Caco-2 (cell line): ENCODE measurements at regions not wholly inside any gene's neighbourhood (a gene's known extent, or its start where the extent isn't known, plus 50 kb on each side); places are given as distances from the start of the nearest gene placed in this dataset.

Experiments
- BruUV-seq: library from RNA; stranded (reverse); fragments of 400-500 nt; replicated peaks from 2 replicates; lab custom pipeline; 2021; lab: Mats Ljungman, UMichigan
- CTCF ChIA-PET: fragments of 300-600 bp; sonication (Branson Sonifier 250); formaldehyde crosslinking; loops from one replicate; lab custom pipeline; 2022; ENCODE audit warnings: antibody characterized with exemption; lab: Charles Lee
- POLR2A ChIA-PET: fragments of 300-600 bp; sonication (Branson Sonifier 250); formaldehyde crosslinking; loops from one replicate; lab custom pipeline; 2022; ENCODE audit warnings: antibody characterized with exemption; lab: Charles Lee
- DNase-seq, 2 experiments: peaks; one replicate each; pipeline versions ENCODE4 v3.0.0 to v3.0.0-alpha.2; 2020 to 2022
- H3K27me3 ChIP-seq: replicated peaks from 2 replicates; pipeline ENCODE4 v1.6.0; 2011; ENCODE audit warnings: low read length; ENCODE audit not compliant: control insufficient read depth, insufficient read depth
- H3K36me3 ChIP-seq: 2 replicates; pipeline ENCODE4 v1.5.1; 2011; ENCODE audit warnings: low read length; ENCODE audit not compliant: control insufficient read depth, insufficient read depth
- H3K4me1 ChIP-seq: fragments of 250-450 bp; sonication (Bioruptor Pico); 2 replicates; pipeline ENCODE4 v1.5.1; 2020; ENCODE audit warnings: mild to moderate bottlenecking
- H3K4me3 ChIP-seq: 2 replicates; pipeline ENCODE4 v1.5.1; 2011; ENCODE audit warnings: low read depth, mild to moderate bottlenecking, control low read depth, low read length
- H3K9me3 ChIP-seq: fragments of 250-450 bp; sonication (Bioruptor Pico); 2 replicates; pipeline ENCODE4 v1.5.1; 2020; ENCODE audit warnings: mild to moderate bottlenecking, moderate library complexity
- H3K27ac Mint-ChIP-seq: one replicate; pipeline ENCODE4 v1.8.0; 2022; ENCODE audit warnings: mixed read lengths; ENCODE audit not compliant: unreplicated experiment
- H3K27me3 Mint-ChIP-seq: one replicate; pipeline ENCODE4 v1.8.0; 2022; ENCODE audit warnings: mixed read lengths; ENCODE audit not compliant: insufficient read depth, unreplicated experiment
- H3K36me3 Mint-ChIP-seq: one replicate; pipeline ENCODE4 v1.8.0; 2022; ENCODE audit warnings: mild to moderate bottlenecking, mixed read lengths; ENCODE audit not compliant: insufficient read depth, unreplicated experiment
- H3K4me1 Mint-ChIP-seq: one replicate; pipeline ENCODE4 v1.8.0; 2022; ENCODE audit warnings: low read depth, mixed read lengths; ENCODE audit not compliant: unreplicated experiment
- H3K4me3 Mint-ChIP-seq: one replicate; pipeline ENCODE4 v1.8.0; 2022; ENCODE audit warnings: mild to moderate bottlenecking, moderate library complexity, mixed read lengths; ENCODE audit not compliant: unreplicated experiment
- H3K9me3 Mint-ChIP-seq: one replicate; pipeline ENCODE4 v1.8.0; 2022; ENCODE audit warnings: mixed read lengths; ENCODE audit not compliant: unreplicated experiment
- intact Hi-C: fragments of 100-400 bp; cut with micrococcal nuclease; formaldehyde crosslinking; loops from one replicate; pipeline ENCODE4 v1.10.0; 2022; ENCODE audit not compliant: unreplicated experiment
- TF ChIP-seq, protein P1 (sequence below), 2 experiments: fragments of 200-600 bp in 1 of 2; IDR thresholded peaks; 1 replicate in 1 of 2; 2 replicates in 1 of 2; pipeline versions ENCODE4 v1.5.1 to v1.8.0; 2011 to 2022; ENCODE audit warnings: antibody characterized with exemption in 1 of 2, control low read depth in 1 of 2, inconsistent platforms in 1 of 2, low read depth in 1 of 2, low read length in 1 of 2, mild to moderate bottlenecking in 1 of 2, moderate library complexity in 1 of 2; ENCODE audit not compliant: insufficient read depth in 1 of 2, severe bottlenecking in 1 of 2, unreplicated experiment in 1 of 2

DNA sequence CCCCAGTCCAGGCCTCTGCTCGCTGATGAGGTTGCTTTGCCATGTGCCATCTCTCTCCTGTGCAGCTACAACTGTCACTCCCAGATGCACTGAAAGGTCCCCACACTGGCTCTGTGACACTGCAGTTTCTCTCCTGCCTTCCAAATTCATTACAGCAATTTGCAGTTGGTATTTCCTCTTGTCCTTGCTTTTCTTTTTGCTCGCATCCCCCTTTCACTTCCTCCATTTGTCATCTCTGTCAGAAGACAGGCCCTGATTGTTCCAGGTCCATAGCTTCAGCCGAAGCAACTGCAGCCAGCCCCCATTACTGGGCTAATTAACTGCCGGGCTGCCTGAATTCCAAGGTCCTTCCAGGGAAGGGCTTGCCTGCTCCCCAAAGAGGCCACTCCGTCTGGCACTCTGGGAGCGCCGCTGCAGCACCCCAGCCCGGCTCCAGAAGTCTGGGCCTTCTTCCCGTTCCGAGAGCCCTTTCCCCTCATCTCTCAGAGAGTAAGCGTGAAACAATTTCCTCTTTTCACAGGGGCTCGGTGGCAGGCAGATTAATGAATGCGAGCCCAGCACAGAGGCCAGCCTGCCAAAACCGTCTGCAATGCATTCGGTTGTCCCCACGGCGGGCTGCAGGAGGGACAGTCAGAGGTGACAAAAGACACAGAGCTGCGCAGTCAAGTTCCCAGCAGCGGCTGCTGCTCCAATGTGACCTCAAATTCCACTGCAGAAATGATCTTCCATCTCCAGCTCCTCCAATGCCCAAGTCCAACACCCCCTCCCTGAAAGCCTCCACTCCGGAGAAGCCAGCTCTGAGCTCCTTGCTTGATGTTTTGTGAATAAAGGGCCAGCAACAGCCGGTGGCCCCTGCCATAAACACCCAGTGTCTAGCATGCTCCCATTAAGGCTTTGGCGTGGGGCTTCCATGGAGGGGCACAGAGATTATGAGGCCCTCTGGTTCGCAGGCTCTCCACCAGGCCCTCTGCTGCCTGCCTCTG is 279.4 kb upstream of the HABP2 start:
- intact Hi-C loops: no loop called here
- H3K27me3 Mint-ChIP-seq: peaks cover 5% of the 10 kb centered on the region
- H3K4me3 Mint-ChIP-seq: no peak overlapping the region
- H3K36me3 Mint-ChIP-seq: no peaks in the 10 kb centered on the region
- H3K27ac Mint-ChIP-seq: no peak overlapping the region
- BruUV-seq: no TSS peak
- no peaks in the 10 kb centered on the region for H3K4me1 ChIP-seq
- no peaks in the 10 kb centered on the region for H3K27me3 ChIP-seq
- H3K9me3 ChIP-seq: peaks cover 8% of the 10 kb centered on the region
- ChIA-PET POLR2A (no interaction called here), CTCF (interaction anchor here (0.5 kb wide), 1 partner anchor 894 kb away, joined by 3 read pairs; no protein-coding TSS in a partner anchor)
- TF ChIP-seq, protein P1, sequence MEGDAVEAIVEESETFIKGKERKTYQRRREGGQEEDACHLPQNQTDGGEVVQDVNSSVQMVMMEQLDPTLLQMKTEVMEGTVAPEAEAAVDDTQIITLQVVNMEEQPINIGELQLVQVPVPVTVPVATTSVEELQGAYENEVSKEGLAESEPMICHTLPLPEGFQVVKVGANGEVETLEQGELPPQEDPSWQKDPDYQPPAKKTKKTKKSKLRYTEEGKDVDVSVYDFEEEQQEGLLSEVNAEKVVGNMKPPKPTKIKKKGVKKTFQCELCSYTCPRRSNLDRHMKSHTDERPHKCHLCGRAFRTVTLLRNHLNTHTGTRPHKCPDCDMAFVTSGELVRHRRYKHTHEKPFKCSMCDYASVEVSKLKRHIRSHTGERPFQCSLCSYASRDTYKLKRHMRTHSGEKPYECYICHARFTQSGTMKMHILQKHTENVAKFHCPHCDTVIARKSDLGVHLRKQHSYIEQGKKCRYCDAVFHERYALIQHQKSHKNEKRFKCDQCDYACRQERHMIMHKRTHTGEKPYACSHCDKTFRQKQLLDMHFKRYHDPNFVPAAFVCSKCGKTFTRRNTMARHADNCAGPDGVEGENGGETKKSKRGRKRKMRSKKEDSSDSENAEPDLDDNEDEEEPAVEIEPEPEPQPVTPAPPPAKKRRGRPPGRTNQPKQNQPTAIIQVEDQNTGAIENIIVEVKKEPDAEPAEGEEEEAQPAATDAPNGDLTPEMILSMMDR (IDR thresholded peaks at IDR 0.05; ENCODE audit: insufficient read depth in 1 of 2, low read depth in 1 of 2, low read length in 1 of 2, severe bottlenecking in 1 of 2, unreplicated experiment in 1 of 2): no peak
- H3K36me3 ChIP-seq: no peaks in the 10 kb centered on the region
- H3K4me3 ChIP-seq: no peak overlapping the region
- no peaks in the 10 kb centered on the region for H3K4me1 Mint-ChIP-seq
- DNase-seq: no peak
- peaks cover 10% of the 10 kb centered on the region for H3K9me3 Mint-ChIP-seq

DNA sequence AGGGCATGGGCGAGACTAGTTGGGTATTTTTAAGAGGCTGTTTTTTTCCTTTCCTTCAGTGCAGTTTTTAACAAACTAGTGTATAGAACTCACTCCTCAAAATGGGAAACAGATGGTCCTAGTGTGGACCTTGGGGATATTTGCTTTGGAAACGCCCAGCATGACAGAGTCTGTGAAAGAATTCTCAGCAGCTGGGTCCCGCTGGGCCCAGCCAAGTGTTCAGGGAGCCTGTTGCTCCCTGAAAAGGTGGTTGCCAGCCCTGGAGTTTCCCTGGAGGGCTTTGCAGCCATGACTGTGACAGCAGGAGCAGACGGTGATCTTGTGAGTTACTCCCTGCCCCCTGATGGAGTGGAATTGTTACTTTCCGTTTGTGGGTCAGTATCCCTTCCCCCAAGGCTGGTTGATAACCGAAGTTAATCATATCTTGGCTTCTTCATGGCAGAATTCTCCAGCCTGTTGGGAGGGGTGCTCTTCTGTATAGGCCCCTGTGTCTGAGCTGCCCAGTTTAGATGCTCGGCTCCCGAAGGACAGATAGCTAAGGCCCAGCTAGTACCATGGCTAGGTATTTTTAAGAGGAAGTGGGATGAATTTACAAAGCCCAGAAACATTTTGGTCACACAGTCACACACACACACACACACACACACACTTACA is 278.6 kb upstream of the HABP2 start:
- peaks cover 10% of the 10 kb centered on the region for H3K9me3 Mint-ChIP-seq
- TF ChIP-seq, protein P1 (IDR thresholded peaks at IDR 0.05; ENCODE audit: insufficient read depth in 1 of 2, low read depth in 1 of 2, low read length in 1 of 2, severe bottlenecking in 1 of 2, unreplicated experiment in 1 of 2): no peak
- H3K4me1 ChIP-seq: no peaks in the 10 kb centered on the region
- H3K27ac Mint-ChIP-seq: no peak overlapping the region
- H3K4me1 Mint-ChIP-seq: no peaks in the 10 kb centered on the region
- H3K36me3 ChIP-seq: no peaks in the 10 kb centered on the region
- no peak for DNase-seq
- H3K36me3 Mint-ChIP-seq: no peaks in the 10 kb centered on the region
- H3K27me3 Mint-ChIP-seq: peaks cover 5% of the 10 kb centered on the region
- POLR2A ChIA-PET: no interaction called here
- H3K4me3 Mint-ChIP-seq: no peak overlapping the region
- BruUV-seq: no TSS peak
- H3K9me3 ChIP-seq: peaks cover 8% of the 10 kb centered on the region
- no peaks in the 10 kb centered on the region for H3K27me3 ChIP-seq
- CTCF ChIA-PET: no interaction called here
- intact Hi-C loops: no loop called here
- no peak overlapping the region for H3K4me3 ChIP-seq

DNA sequence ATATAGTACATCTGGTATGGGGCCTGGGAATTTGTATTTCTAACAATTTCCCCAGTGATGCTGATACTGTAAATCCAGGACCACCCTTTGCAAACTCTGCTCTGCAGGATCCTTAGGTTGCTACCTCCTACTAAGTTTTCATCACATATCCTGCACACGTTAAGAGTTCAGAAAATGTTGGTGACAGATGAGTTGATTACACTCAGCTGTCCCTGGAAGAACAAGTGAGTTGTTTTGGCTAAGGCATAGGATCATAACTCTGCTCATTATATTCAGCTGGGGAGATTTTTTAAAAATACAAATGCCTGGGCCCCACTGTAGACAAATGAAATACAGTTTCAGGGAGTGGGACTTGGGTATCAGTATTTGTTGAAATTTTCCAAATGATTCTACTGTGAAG is 274.6 kb upstream of the HABP2 start:
- Mint-ChIP-seq H3K27me3 (peaks cover 3% of the 10 kb centered on the region), H3K36me3 (no peaks in the 10 kb centered on the region), H3K27ac (no peak overlapping the region), H3K4me3 (no peak overlapping the region), H3K9me3 (peaks cover 10% of the 10 kb centered on the region), H3K4me1 (no peaks in the 10 kb centered on the region)
- ChIA-PET CTCF (no interaction called here), POLR2A (no interaction called here)
- TF ChIP-seq, protein P1 (IDR thresholded peaks at IDR 0.05; ENCODE audit: insufficient read depth in 1 of 2, low read depth in 1 of 2, low read length in 1 of 2, severe bottlenecking in 1 of 2, unreplicated experiment in 1 of 2): no peak
- DNase-seq: no peak
- Histone ChIP-seq H3K4me3 (no peak overlapping the region), H3K9me3 (peaks cover 8% of the 10 kb centered on the region), H3K4me1 (no peaks in the 10 kb centered on the region), H3K36me3 (no peaks in the 10 kb centered on the region), H3K27me3 (no peaks in the 10 kb centered on the region)
- intact Hi-C loops: no loop called here
- BruUV-seq: no TSS peak
